HG02884 (cell line): ENCODE measurements at regions not wholly inside any gene's neighbourhood (a gene's known extent, or its start where the extent isn't known, plus 50 kb on each side); places are given as distances from the start of the nearest gene placed in this dataset.
"Not testable (repeated sequence)": the region's sequence is repeated elsewhere in the genome, so short reads cannot be mapped to it uniquely, and the experiment has no call there.

Source experiments
- ATAC-seq: cut with Tn5 transposase; IDR thresholded peaks from one replicate; pipeline ENCODE4 v1.9.1; 2021; ENCODE audit warnings: mild to moderate bottlenecking, moderate library complexity; ENCODE audit not compliant: unreplicated experiment

- no peak for ATAC-seq
Measured at GRCh38 chr1:98575955-98576354, 85.6 kb upstream of the SNX7 start.

- ATAC-seq = no peak
Measured at GRCh38 chr1:98565951-98566350, 95.6 kb upstream of the SNX7 start.

DNA sequence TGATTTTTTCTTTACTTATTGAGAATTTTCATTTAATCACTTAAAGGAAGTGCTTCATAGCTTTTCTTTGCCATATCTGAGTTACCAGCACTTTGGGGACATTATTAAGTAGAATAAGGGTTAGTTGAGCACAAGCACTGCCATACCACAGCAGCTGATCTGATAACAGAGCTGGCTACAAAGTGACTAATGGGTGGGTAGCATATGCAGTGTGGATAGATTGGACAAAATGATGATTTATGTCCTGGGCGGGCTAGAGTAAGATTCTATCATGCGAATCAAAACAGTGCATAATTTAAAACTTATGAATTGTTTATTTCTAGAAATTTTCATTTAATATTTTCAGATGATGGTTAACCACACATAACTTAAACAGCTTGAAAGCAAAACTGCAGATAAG lies 102.2 kb upstream of the SNX7 start:
- no peak for ATAC-seq

DNA sequence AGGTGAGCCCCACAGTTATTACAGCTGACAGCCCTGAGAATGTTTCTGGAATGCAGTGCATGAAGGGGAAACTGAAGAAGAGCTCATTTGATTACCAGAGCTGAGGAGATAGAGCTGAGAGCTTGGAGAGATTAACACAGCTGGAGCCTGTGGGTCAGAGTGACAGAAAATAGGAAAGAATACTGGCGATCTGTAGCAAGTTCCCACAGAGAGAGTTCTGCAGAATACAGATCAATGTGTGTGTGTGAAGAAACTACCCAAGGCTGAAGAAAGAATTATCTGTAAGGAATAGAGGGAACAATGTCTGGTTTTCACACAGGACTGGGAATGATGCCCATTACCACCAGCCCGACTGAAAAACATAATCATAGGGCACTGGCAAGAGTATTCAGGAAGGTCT lies 103.6 kb upstream of the SNX7 start:
- ATAC-seq = no peak

- no peak for ATAC-seq
Measured at GRCh38 chr1:98556521-98557158, 104.9 kb upstream of the SNX7 start.

DNA sequence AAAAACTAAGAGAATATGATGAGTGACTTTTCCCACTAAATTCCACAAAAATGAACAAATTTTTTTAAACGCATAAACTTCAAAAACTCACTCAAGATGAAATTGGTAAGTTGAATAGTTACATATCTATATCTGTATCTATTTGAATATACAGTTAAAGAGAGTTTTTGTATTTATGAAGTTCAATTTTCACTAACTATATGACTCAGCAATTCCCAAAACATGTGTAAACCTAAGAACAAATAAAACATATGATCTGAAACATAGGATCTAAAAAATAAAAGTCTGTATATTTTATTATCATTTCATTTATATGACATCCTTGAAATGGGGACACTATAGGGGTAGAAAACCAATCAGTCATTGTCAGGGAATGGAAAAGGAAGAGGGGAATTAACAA lies 105.7 kb upstream of the SNX7 start:
- no peak for ATAC-seq

- not testable (repeated sequence) for ATAC-seq
Measured at GRCh38 chr1:98552576-98553074, 108.9 kb upstream of the SNX7 start.

- ATAC-seq = no peak
Measured at GRCh38 chr1:98550076-98550475, 111.4 kb upstream of the SNX7 start.

GRCh38 chr1:98546319-98546718 lies 115.2 kb upstream of the SNX7 start:
- no peak for ATAC-seq

DNA sequence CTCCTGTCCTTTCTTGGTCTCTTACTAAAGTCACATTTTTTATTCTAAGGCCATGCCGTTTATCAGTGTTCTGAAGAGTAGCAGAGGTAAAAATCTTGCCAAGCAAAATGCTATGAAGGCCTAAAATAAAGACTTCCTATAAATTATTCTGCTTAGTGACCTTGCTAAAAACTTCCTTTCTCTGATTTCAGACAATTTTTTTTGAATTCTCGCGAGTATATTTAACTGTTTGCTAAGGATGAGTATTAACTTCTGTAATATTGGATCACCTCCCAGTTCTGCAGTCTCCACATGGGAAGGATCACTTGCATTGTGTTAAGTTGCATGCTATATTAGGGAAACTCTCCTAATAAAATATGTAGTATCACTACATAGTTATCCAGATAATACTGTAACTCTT lies 123.4 kb upstream of the SNX7 start:
- ATAC-seq = no peak

DNA sequence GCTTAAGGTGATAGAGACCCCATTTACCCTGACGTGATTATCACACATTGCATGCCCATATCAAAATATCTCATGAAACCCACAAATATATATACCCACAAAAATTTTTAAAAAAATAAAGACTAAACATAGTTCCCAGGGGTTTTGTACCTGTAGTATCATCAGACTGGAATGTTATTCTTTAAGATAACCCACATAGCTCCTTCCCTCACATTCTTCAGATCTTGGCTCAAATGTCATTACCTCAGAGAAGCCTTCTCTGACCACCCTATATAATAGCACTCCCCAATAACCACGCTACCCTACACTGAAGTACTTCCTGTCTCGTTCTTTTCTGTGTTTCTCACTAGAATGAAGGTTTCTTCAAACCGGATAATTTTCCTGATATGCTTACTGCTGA lies 138.3 kb upstream of the SNX7 start:
- no peak for ATAC-seq

GRCh38 chr1:98516306-98516705 lies 145.2 kb upstream of the SNX7 start:
- ATAC-seq = no peak

DNA sequence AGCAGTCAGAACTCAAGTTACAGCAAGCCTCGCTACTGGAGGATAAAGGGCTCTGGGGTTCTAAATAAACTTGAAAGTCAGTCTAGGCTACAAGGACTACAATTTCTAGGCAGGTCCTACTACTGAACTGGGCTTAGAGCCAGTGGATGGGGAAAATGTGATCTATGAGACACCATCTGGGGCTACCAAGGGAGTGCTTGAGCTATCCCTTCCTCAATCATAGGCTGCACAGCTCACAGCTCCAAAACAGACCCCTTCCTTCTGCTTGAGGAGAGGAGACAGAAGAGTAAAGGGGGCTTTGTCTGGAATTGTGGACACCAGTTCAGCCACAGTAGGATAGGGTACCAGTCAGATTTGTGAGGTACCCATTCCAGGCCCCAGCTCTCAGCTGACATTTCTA lies 145.8 kb upstream of the SNX7 start:
- no peak for ATAC-seq

- not testable (repeated sequence) for ATAC-seq
Measured at GRCh38 chr1:98512216-98512615, 149.3 kb upstream of the SNX7 start.

GRCh38 chr1:98503771-98504170 lies 157.8 kb upstream of the SNX7 start:
- no peak for ATAC-seq

GRCh38 chr1:98502937-98503336 lies 158.6 kb upstream of the SNX7 start:
- no peak for ATAC-seq

- ATAC-seq = no peak
Measured at GRCh38 chr1:98500324-98500723, 161.2 kb upstream of the SNX7 start.

GRCh38 chr1:98498651-98499050 lies 162.9 kb upstream of the SNX7 start:
- ATAC-seq = no peak

GRCh38 chr1:98497497-98497896 lies 164.0 kb upstream of the SNX7 start:
- no peak for ATAC-seq

GRCh38 chr1:98496256-98496995 lies 165.1 kb upstream of the SNX7 start:
- ATAC-seq = no peak

- no peak for ATAC-seq
Measured at GRCh38 chr1:98493469-98493868, 168.1 kb upstream of the SNX7 start.

DNA sequence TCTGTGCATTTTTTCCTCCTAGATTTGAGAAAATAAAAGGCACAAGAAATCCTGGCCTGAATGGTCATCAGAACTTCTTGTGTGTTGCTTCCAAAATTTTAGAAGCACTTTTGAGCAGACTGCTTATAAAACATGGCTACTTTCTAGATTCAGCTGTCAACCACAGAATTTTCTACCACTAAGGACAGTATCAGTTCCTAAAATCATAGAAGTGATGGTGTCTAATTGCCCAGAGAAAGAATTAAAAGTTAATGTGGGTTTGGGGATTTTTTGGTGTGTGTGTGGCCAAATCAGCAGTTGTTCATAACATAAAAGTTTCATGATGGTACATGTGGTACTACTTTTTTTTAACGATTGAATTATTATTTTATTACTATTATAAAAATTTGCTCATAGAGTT lies 171.4 kb upstream of the SNX7 start:
- no peak for ATAC-seq

GRCh38 chr1:98487620-98488019 lies 173.9 kb upstream of the SNX7 start:
- no peak for ATAC-seq
